ENCODE measurements at regions not wholly inside any gene's neighbourhood (a gene's known extent, or its start where the extent isn't known, plus 50 kb on each side); places are given as distances from the start of the nearest gene placed in this dataset.

- intact Hi-C loops (cut with DNase I), result no loop called here
- H3K27me3 ChIP-seq, result no peaks in the 10 kb centered on the region
- H3K27ac ChIP-seq, result no peak overlapping the region
- no peak overlapping the region for H3K4me3 ChIP-seq (replicated peaks in 1 of 3)
- TF ChIP-seq CTCF (IDR thresholded peaks at IDR 0.05) (no peak), POLR2A (IDR thresholded peaks at IDR 0.05) (no peak)
- DNase-seq, result no peak
- 83 to 84% methylated on average over 6 of the region's 6 CpGs for WGBS, 2 donors
- no peaks in the 10 kb centered on the region for H3K36me3 ChIP-seq
- H3K9me3 ChIP-seq, result no peaks in the 10 kb centered on the region
- no peaks in the 10 kb centered on the region for H3K4me1 ChIP-seq
Observed at GRCh38 chr2:215740071-215740470, 273.3 kb downstream of the MREG start.

GRCh38 chr2:215738351-215738750, 275.0 kb downstream of the MREG start:
- no peaks in the 10 kb centered on the region for H3K9me3 ChIP-seq
- H3K36me3 ChIP-seq, result no peaks in the 10 kb centered on the region
- H3K4me1 ChIP-seq, result no peaks in the 10 kb centered on the region
- H3K27ac ChIP-seq, result no peak overlapping the region
- H3K27me3 ChIP-seq, result no peaks in the 10 kb centered on the region
- no peak overlapping the region for H3K4me3 ChIP-seq (replicated peaks in 1 of 3)
- TF ChIP-seq POLR2A (IDR thresholded peaks at IDR 0.05) (no peak), CTCF (IDR thresholded peaks at IDR 0.05) (no peak)
- WGBS, 2 donors, result 93 to 95% methylated on average over 2 of the region's 2 CpGs
- intact Hi-C loops (cut with DNase I), result no loop called here
- DNase-seq, result no peak

GRCh38 chr2:215737477-215737876, 275.9 kb downstream of the MREG start:
- H3K4me1 ChIP-seq, result no peaks in the 10 kb centered on the region
- H3K4me3 ChIP-seq (replicated peaks in 1 of 3), result no peak overlapping the region
- no peak overlapping the region for H3K27ac ChIP-seq
- intact Hi-C loops (cut with DNase I), result no loop called here
- H3K9me3 ChIP-seq, result no peaks in the 10 kb centered on the region
- no peaks in the 10 kb centered on the region for H3K27me3 ChIP-seq
- DNase-seq, result no peak
- no peaks in the 10 kb centered on the region for H3K36me3 ChIP-seq
- no peak for TF ChIP-seq CTCF (IDR thresholded peaks at IDR 0.05)
- WGBS, 2 donors, result 53 to 62% methylated on average over 3 of the region's 3 CpGs

GRCh38 chr2:215736653-215737290, 276.6 kb downstream of the MREG start:
- no peak for DNase-seq
- no peak overlapping the region for H3K4me3 ChIP-seq (replicated peaks in 1 of 3)
- 79 to 82% methylated on average over 4 of the region's 4 CpGs for WGBS, 2 donors
- no peaks in the 10 kb centered on the region for H3K9me3 ChIP-seq
- intact Hi-C loops (cut with DNase I), result no loop called here
- H3K27me3 ChIP-seq, result no peaks in the 10 kb centered on the region
- no peak overlapping the region for H3K27ac ChIP-seq
- TF ChIP-seq POLR2A (IDR thresholded peaks at IDR 0.05) (no peak), CTCF (IDR thresholded peaks at IDR 0.05) (no peak)
- no peaks in the 10 kb centered on the region for H3K4me1 ChIP-seq
- H3K36me3 ChIP-seq, result no peaks in the 10 kb centered on the region

- H3K4me3 ChIP-seq (replicated peaks in 1 of 3), result no peak overlapping the region
- intact Hi-C loops (cut with DNase I), result no loop called here
- DNase-seq, result no peak
- H3K4me1 ChIP-seq, result no peaks in the 10 kb centered on the region
- H3K9me3 ChIP-seq, result no peaks in the 10 kb centered on the region
- 89% methylated on average over 5 of the region's 5 CpGs for WGBS, 2 donors
- H3K27ac ChIP-seq, result no peak overlapping the region
- TF ChIP-seq CTCF (IDR thresholded peaks at IDR 0.05) (no peak), POLR2A (IDR thresholded peaks at IDR 0.05) (no peak)
- H3K27me3 ChIP-seq, result no peaks in the 10 kb centered on the region
- no peaks in the 10 kb centered on the region for H3K36me3 ChIP-seq
Observed at GRCh38 chr2:215731108-215731658, 282.2 kb downstream of the MREG start.
